ENCODE measurements at regions not wholly inside any gene's neighbourhood (a gene's known extent, or its start where the extent isn't known, plus 50 kb on each side); places are given as distances from the start of the nearest gene placed in this dataset.
A peak's percentile ranks its signal among the peaks of the same experiment; 100 is the strongest.

- Histone ChIP-seq H3K9ac (ENCODE audit: insufficient read depth, low read depth, low read length) (no peak overlapping the region), H2AFZ (ENCODE audit: low read length) (no peak overlapping the region), H3K27me3 (ENCODE audit: control insufficient read depth in 1 of 2, insufficient read depth in 2 of 2, low read length in 2 of 2) (no peaks in the 10 kb centered on the region), H3K9me3 (ENCODE audit: low read length) (no peaks in the 10 kb centered on the region), H4K20me1 (ENCODE audit: insufficient read depth, low read length) (no peaks in the 10 kb centered on the region), H3K27ac (ENCODE audit: extremely low read length, insufficient read depth, low read length) (no peak overlapping the region), H3K79me2 (ENCODE audit: insufficient read depth, low read length) (no peaks in the 10 kb centered on the region), H3K4me3 (replicated peaks in 1 of 3; ENCODE audit: insufficient read depth in 1 of 3, low read depth in 2 of 3, low read length in 3 of 3) (no peak overlapping the region), H3K4me1 (ENCODE audit: insufficient read depth, low read length) (peaks cover 21% of the 10 kb centered on the region), H3K36me3 (replicated peaks in 1 of 2; ENCODE audit: control insufficient read depth in 1 of 2, insufficient read depth in 2 of 2, low read length in 2 of 2) (no peaks in the 10 kb centered on the region), H3K4me2 (ENCODE audit: low read depth, low read length) (peak overlapping the region; percentile 52)
- POLR2A ChIA-PET = no interaction called here
- WGBS (ENCODE audit: low lambda C conversion rate) = 3% methylated on average over 6 of the region's 6 CpGs
- intact Hi-C loops (cut with micrococcal nuclease; ENCODE audit: unreplicated experiment) (no loop called here), in situ Hi-C loops (cut with HindIII; ENCODE audit: extremely low pct_ligation_motif_present, low pct_unique_long_range_greater_than_20kb) (no loop called here)
- TF ChIP-seq TFDP1 (CRISPR knock-in tag; IDR thresholded peaks at IDR 0.05; ENCODE audit: borderline replicate concordance) = no peak
- BruUV-seq (replicated peaks) = no TSS peak
- FAIRE-seq (no peak), ATAC-seq (no peak), DNase-seq (ENCODE audit: low spot score) (no peak)
- CTCF ChIA-PET (ENCODE audit: low intra/inter-chr PET ratio, low total read pairs) = no interaction called here
These were observed 481.7 kb upstream of the RUNX1 start for GRCh38 chr21:35530766-35531165.

GRCh38 chr21:35529171-35529863 lies 480.2 kb upstream of the RUNX1 start:
- FAIRE-seq = no peak
- no peak for TF ChIP-seq MYC (CRISPR knock-in tag; IDR thresholded peaks at IDR 0.05; ENCODE audit: borderline replicate concordance)
- TF ChIP-seq ZBTB14 (CRISPR knock-in tag; IDR thresholded peaks at IDR 0.05) = no peak
- no peak for TF ChIP-seq ZNF3 (CRISPR knock-in tag; IDR thresholded peaks at IDR 0.05)
- TF ChIP-seq NRL (CRISPR knock-in tag; IDR thresholded peaks at IDR 0.05; ENCODE audit: borderline replicate concordance) = no peak
- TF ChIP-seq ZC3H13 (CRISPR knock-in tag; IDR thresholded peaks at IDR 0.05) = no peak
- no peak for TF ChIP-seq ZBTB8A (CRISPR knock-in tag; IDR thresholded peaks at IDR 0.05; ENCODE audit: borderline replicate concordance, low read depth)
- no peak for TF ChIP-seq EZH2 (conservative IDR thresholded peaks at IDR 0.05; ENCODE audit: low read depth, low read length)
- TF ChIP-seq NPAS2 (CRISPR knock-in tag; IDR thresholded peaks at IDR 0.05; ENCODE audit: borderline replicate concordance) = no peak
- no peak for TF ChIP-seq ZNF260 (CRISPR knock-in tag; IDR thresholded peaks at IDR 0.05; ENCODE audit: borderline replicate concordance, low read depth)
- TF ChIP-seq ZMYM2 (CRISPR knock-in tag; IDR thresholded peaks at IDR 0.05) = no peak
- TF ChIP-seq SP4 (CRISPR knock-in tag; IDR thresholded peaks at IDR 0.05) = no peak
- TF ChIP-seq NFE2L2 (IDR thresholded peaks at IDR 0.05; ENCODE audit: low read length) = no peak
- TF ChIP-seq THAP8 (CRISPR knock-in tag; IDR thresholded peaks at IDR 0.05; ENCODE audit: borderline replicate concordance) = no peak
- no peak for TF ChIP-seq HOXA9 (CRISPR knock-in tag; IDR thresholded peaks at IDR 0.05; ENCODE audit: borderline replicate concordance)
- no peak for TF ChIP-seq PCBP2 (optimal IDR thresholded peaks at IDR 0.05; ENCODE audit: low read depth, low read length, poor library complexity, severe bottlenecking)
- TF ChIP-seq RBAK (CRISPR knock-in tag; IDR thresholded peaks at IDR 0.05) = no peak

More at GRCh38 chr21:35529171-35529863, 480.2 kb upstream of the RUNX1 start:
- ChIA-PET CTCF (ENCODE audit: low intra/inter-chr PET ratio, low total read pairs) (no interaction called here), POLR2A (no interaction called here)
- Histone ChIP-seq H3K79me2 (ENCODE audit: insufficient read depth, low read length) (no peaks in the 10 kb centered on the region), H3K4me3 (replicated peaks in 1 of 3; ENCODE audit: insufficient read depth in 1 of 3, low read depth in 2 of 3, low read length in 3 of 3) (peak overlapping the region in 2 of 3 experiments; percentile 12 to 43; a peak in 2 of 6 replicates), H3K4me2 (ENCODE audit: low read depth, low read length) (peak overlapping the region; percentile 52), H3K9me3 (ENCODE audit: low read length) (no peaks in the 10 kb centered on the region), H3K4me1 (ENCODE audit: insufficient read depth, low read length) (peaks cover 21% of the 10 kb centered on the region), H3K27ac (ENCODE audit: extremely low read length, insufficient read depth, low read length) (no peak overlapping the region), H3K36me3 (replicated peaks in 1 of 2; ENCODE audit: control insufficient read depth in 1 of 2, insufficient read depth in 2 of 2, low read length in 2 of 2) (no peaks in the 10 kb centered on the region), H3K27me3 (ENCODE audit: control insufficient read depth in 1 of 2, insufficient read depth in 2 of 2, low read length in 2 of 2) (no peaks in the 10 kb centered on the region), H4K20me1 (ENCODE audit: insufficient read depth, low read length) (no peaks in the 10 kb centered on the region), H2AFZ (ENCODE audit: low read length) (peak overlapping the region; percentile 16), H3K9ac (ENCODE audit: insufficient read depth, low read depth, low read length) (no peak overlapping the region)
- WGBS (ENCODE audit: low lambda C conversion rate) = 15% methylated on average over 7 of the region's 7 CpGs
- BruUV-seq (replicated peaks) = no TSS peak
- ATAC-seq (no peak), DNase-seq (ENCODE audit: low spot score) (no peak)
- in situ Hi-C loops (cut with HindIII; ENCODE audit: extremely low pct_ligation_motif_present, low pct_unique_long_range_greater_than_20kb) = no loop called here
- intact Hi-C loops (cut with micrococcal nuclease; ENCODE audit: unreplicated experiment) = no loop called here

Measured in HepG2 (cell line).